IMR-90 (cell line): ENCODE measurements at regions not wholly inside any gene's neighbourhood (a gene's known extent, or its start where the extent isn't known, plus 50 kb on each side); places are given as distances from the start of the nearest gene placed in this dataset.

Source experiments
- ATAC-seq: fragments of 200-7000 bp; cut with Tn5 transposase; 2 replicates; pipeline ENCODE4 v1.9.1; 2020; ENCODE audit warnings: low read depth, mild to moderate bottlenecking, moderate library complexity
- BruUV-seq: library from RNA; stranded (reverse); fragments of 400-500 nt; replicated peaks from 2 replicates; lab custom pipeline; 2021; lab: Mats Ljungman, UMichigan
- CTCF ChIA-PET: fragments of 300-600 bp; formaldehyde crosslinking; extraction: SDS; loops from one replicate; lab custom pipeline; 2021; ENCODE audit warnings: antibody characterized with exemption; lab: Yijun Ruan, JAX
- POLR2A ChIA-PET: fragments of 300-600 bp; sonication (Branson Sonifier 250); formaldehyde crosslinking; loops from one replicate; lab custom pipeline; 2022; ENCODE audit warnings: antibody characterized with exemption; ENCODE audit not compliant: unreplicated experiment; lab: Charles Lee
- DNase-seq: peaks from one replicate; pipeline ENCODE4 v3.0.0; 2013
- H2AFZ ChIP-seq: replicated peaks from 2 replicates; pipeline ENCODE3; 2013; ENCODE audit warnings: low read length, mild to moderate bottlenecking; ENCODE audit not compliant: poor library complexity
- H2AK5ac ChIP-seq: 2 replicates; pipeline ENCODE4 v1.6.1; 2013; ENCODE audit warnings: low read depth, low read length, inconsistent platforms
- H2AK9ac ChIP-seq: replicated peaks from 2 replicates; pipeline ENCODE3; 2013; ENCODE audit warnings: mild to moderate bottlenecking, low read depth, low read length, moderate library complexity; ENCODE audit not compliant: poor library complexity
- H2BK120ac ChIP-seq: 2 replicates; pipeline ENCODE4 v1.6.1; 2013; ENCODE audit warnings: low read depth, low read length, inconsistent platforms
- H2BK15ac ChIP-seq: 3 replicates; pipeline ENCODE4 v1.6.1; 2013; ENCODE audit warnings: low read depth, low read length, inconsistent platforms
- H2BK20ac ChIP-seq: 2 replicates; pipeline ENCODE4 v1.6.1; 2013; ENCODE audit warnings: low read depth, mild to moderate bottlenecking, inconsistent platforms, low read length, moderate library complexity
- H2BK5ac ChIP-seq: 2 replicates; pipeline ENCODE4 v1.6.1; 2013; ENCODE audit warnings: mild to moderate bottlenecking, low read depth, low read length, inconsistent platforms; ENCODE audit not compliant: poor library complexity, severe bottlenecking
- H3K14ac ChIP-seq: replicated peaks from 2 replicates; pipeline ENCODE4 v1.6.1; 2013; ENCODE audit warnings: low read depth, low read length, inconsistent platforms
- H3K18ac ChIP-seq: 2 replicates; pipeline ENCODE4 v1.6.1; 2013; ENCODE audit warnings: low read depth, low read length, control low read depth
- H3K23ac ChIP-seq: 2 replicates; pipeline ENCODE4 v1.6.1; 2013; ENCODE audit warnings: low read depth, low read length, inconsistent platforms
- H3K27ac ChIP-seq: 2 replicates; pipeline ENCODE4 v1.5.1; 2013; ENCODE audit warnings: mild to moderate bottlenecking, control low read depth, low read length; ENCODE audit not compliant: insufficient read depth
- H3K27me3 ChIP-seq: 2 replicates; pipeline ENCODE4 v1.6.1; 2013; ENCODE audit warnings: low read length; ENCODE audit not compliant: control insufficient read depth, insufficient read depth
- H3K36me3 ChIP-seq: 2 replicates; pipeline ENCODE4 v1.6.1; 2013; ENCODE audit warnings: low read length, mixed read lengths; ENCODE audit not compliant: control insufficient read depth, insufficient read depth
- H3K4ac ChIP-seq: 2 replicates; pipeline ENCODE4 v1.6.1; 2013; ENCODE audit warnings: low read depth, low read length, inconsistent platforms
- H3K4me1 ChIP-seq: 2 replicates; pipeline ENCODE4 v1.6.1; 2013; ENCODE audit warnings: low read length, mixed read lengths; ENCODE audit not compliant: control insufficient read depth, insufficient read depth
- H3K4me2 ChIP-seq: 2 replicates; pipeline ENCODE4 v1.6.1; 2013; ENCODE audit warnings: low read depth, mild to moderate bottlenecking, control low read depth, low read length, moderate library complexity
- H3K4me3 ChIP-seq: 2 replicates; pipeline ENCODE4 v1.5.1; 2013; ENCODE audit warnings: low read depth, mild to moderate bottlenecking, control low read depth, low read length, moderate library complexity; ENCODE audit not compliant: insufficient read depth
- H3K56ac ChIP-seq: 2 replicates; pipeline ENCODE4 v1.6.1; 2013; ENCODE audit warnings: low read length, inconsistent platforms; ENCODE audit not compliant: insufficient read depth; ENCODE audit errors: extremely low read depth
- H3K79me1 ChIP-seq, 2 experiments: 2 replicates each; pipeline ENCODE4 v1.6.1; 2013; ENCODE audit warnings: low read length in 2 of 2, inconsistent platforms in 1 of 2, low read depth in 1 of 2
- H3K9ac ChIP-seq: 2 replicates; pipeline ENCODE4 v1.6.1; 2013; ENCODE audit warnings: low read depth, low read length, control low read depth
- H3K9me1 ChIP-seq: 2 replicates; pipeline ENCODE4 v1.6.1; 2013; ENCODE audit warnings: low read length, inconsistent platforms; ENCODE audit not compliant: insufficient read depth
- H3K9me3 ChIP-seq: 2 replicates; pipeline ENCODE4 v1.6.1; 2013; ENCODE audit warnings: low read length; ENCODE audit not compliant: control insufficient read depth, insufficient read depth
- H4K20me1 ChIP-seq: 2 replicates; pipeline ENCODE4 v1.6.1; 2013; ENCODE audit warnings: low read length, inconsistent platforms; ENCODE audit not compliant: insufficient read depth
- H4K5ac ChIP-seq: 2 replicates; pipeline ENCODE4 v1.6.1; 2013; ENCODE audit warnings: mild to moderate bottlenecking, low read depth, low read length, control low read depth
- H4K8ac ChIP-seq, 2 experiments: 2 replicates each; pipeline ENCODE4 v1.6.1; 2013; ENCODE audit warnings: low read depth in 2 of 2, low read length in 2 of 2, control low read depth in 1 of 2, inconsistent platforms in 1 of 2
- H4K91ac ChIP-seq: 2 replicates; pipeline ENCODE4 v1.6.1; 2013; ENCODE audit warnings: low read depth, low read length, inconsistent platforms; ENCODE audit not compliant: insufficient read depth
- BHLHE40 ChIP-seq: fragments of 150-350 bp; IDR thresholded peaks from 2 replicates; pipeline ENCODE4 v1.6.1; 2016; ENCODE audit warnings: mild to moderate bottlenecking, low read depth, low read length
- CEBPB ChIP-seq: IDR thresholded peaks from 2 replicates; pipeline ENCODE4 v1.6.1; 2012; ENCODE audit warnings: low read depth, low read length, improper control_type of control experiment
- CHD1 ChIP-seq: IDR thresholded peaks from 2 replicates; pipeline ENCODE4 v1.6.1; 2012; ENCODE audit warnings: low read depth, low read length, improper control_type of control experiment
- FOS ChIP-seq: fragments of 150-350 bp; IDR thresholded peaks from 2 replicates; pipeline ENCODE4 v1.6.1; 2016; ENCODE audit warnings: low read depth, low read length
- MAFK ChIP-seq: IDR thresholded peaks from 2 replicates; pipeline ENCODE4 v1.6.1; 2012; ENCODE audit warnings: low read depth, low read length, improper control_type of control experiment
- MAZ ChIP-seq: IDR thresholded peaks from 2 replicates; pipeline ENCODE4 v1.6.1; 2012; ENCODE audit warnings: low read depth, mild to moderate bottlenecking, low read length, improper control_type of control experiment, moderate library complexity, borderline replicate concordance
- MXI1 ChIP-seq: IDR thresholded peaks from 2 replicates; pipeline ENCODE4 v1.6.1; 2012; ENCODE audit warnings: low read depth, mild to moderate bottlenecking, low read length, moderate library complexity, borderline replicate concordance
- NFE2L2 ChIP-seq: fragments of 150-350 bp; IDR thresholded peaks from 2 replicates; pipeline ENCODE4 v1.6.1; 2016; ENCODE audit warnings: low read depth, mild to moderate bottlenecking, low read length
- POLR2A ChIP-seq: IDR thresholded peaks from 2 replicates; pipeline ENCODE4 v1.6.1; 2012; ENCODE audit warnings: mild to moderate bottlenecking, low read depth, low read length
- RAD21 ChIP-seq: IDR thresholded peaks from 2 replicates; pipeline ENCODE4 v1.6.1; 2012; ENCODE audit warnings: low read length, improper control_type of control experiment
- RCOR1 ChIP-seq: IDR thresholded peaks from 2 replicates; pipeline ENCODE4 v1.6.1; 2012; ENCODE audit warnings: mild to moderate bottlenecking, low read length, improper control_type of control experiment; ENCODE audit not compliant: insufficient replicate concordance
- RFX5 ChIP-seq: IDR thresholded peaks from 2 replicates; pipeline ENCODE4 v1.8.0; 2012; ENCODE audit warnings: low read depth, mild to moderate bottlenecking, low read length, moderate library complexity
- SMC3 ChIP-seq: fragments of 150-350 bp; IDR thresholded peaks from 2 replicates; pipeline ENCODE4 v1.6.1; 2016; ENCODE audit warnings: low read depth, mild to moderate bottlenecking, antibody characterized with exemption, low read length, moderate library complexity
- WGBS, 2 experiments: methylation state at CpG; one replicate each; pipeline versions ENCODE4 v1.1.5 to v1.1.7; 2013; ENCODE audit warnings: missing lambda C conversion rate in 2 of 2; ENCODE audit not compliant: insufficient read length in 1 of 2; ENCODE audit errors: extremely low coverage in 2 of 2; 5-methylcytosine and 5-hydroxymethylcytosine counted together
- dilution Hi-C: fragments of 300-500 bp; cut with HindIII; formaldehyde crosslinking; loops from one replicate; pipeline ENCODE4 v1.14.3; 2018; ENCODE audit warnings: low sequenced_read_pairs; ENCODE audit not compliant: unreplicated experiment
- in situ Hi-C: fragments of 300-500 bp; cut with MboI; formaldehyde crosslinking; loops from 3 replicates; pipeline ENCODE4 v1.14.3; 2019; ENCODE audit warnings: low sequenced_read_pairs, inconsistent platforms, mixed read lengths
- intact Hi-C: fragments of 100-400 bp; cut with micrococcal nuclease; formaldehyde crosslinking; loops from 2 replicates; pipeline ENCODE4 v1.10.0; 2022
- TF ChIP-seq, protein P1 (sequence below): fragments of 150-350 bp; IDR thresholded peaks from 2 replicates; pipeline ENCODE4 v1.6.1; 2017; ENCODE audit warnings: mild to moderate bottlenecking, antibody characterized with exemption, low read length, low read depth
- TF ChIP-seq, protein P2 (sequence below): fragments of 150-350 bp; IDR thresholded peaks from 2 replicates; pipeline ENCODE4 v1.6.1; 2016; ENCODE audit warnings: low read depth, mild to moderate bottlenecking, low read length, moderate library complexity, borderline replicate concordance
- TF ChIP-seq, protein P3 (sequence below): conservative IDR thresholded peaks from 2 replicates; pipeline ENCODE4 v1.5.1; 2012; ENCODE audit warnings: mild to moderate bottlenecking, low read depth, low read length, improper control_type of control experiment

DNA sequence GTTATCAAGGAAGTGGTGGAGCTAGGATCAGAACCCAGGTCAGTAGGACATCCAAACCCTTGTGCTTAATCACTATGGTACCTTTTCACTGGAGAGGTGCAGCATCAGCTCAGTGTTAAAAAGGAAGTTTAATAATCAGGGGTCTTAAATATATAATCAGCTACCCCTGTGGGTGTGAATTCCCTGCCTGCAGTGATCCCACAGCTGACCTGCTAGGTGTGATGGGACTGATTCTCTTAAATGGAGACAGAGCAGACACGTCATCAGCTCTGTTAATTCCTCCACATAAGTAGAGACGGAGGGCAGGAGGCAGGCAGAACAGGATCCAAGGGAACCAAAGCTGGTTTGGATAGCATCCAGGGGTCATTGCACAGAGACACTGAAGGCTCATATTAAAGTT, 154.1 kb upstream of the CRBN start:
- DNase-seq (no peak), ATAC-seq (no peak)
- Histone ChIP-seq H2BK20ac (no peak overlapping the region), H3K4me1 (no peaks in the 10 kb centered on the region), H3K56ac (no peak overlapping the region), H2AFZ (no peak overlapping the region), H4K20me1 (no peaks in the 10 kb centered on the region), H3K18ac (no peak overlapping the region), H3K9me1 (no peaks in the 10 kb centered on the region), H3K79me1 (no peaks in the 10 kb centered on the region), H3K27me3 (no peaks in the 10 kb centered on the region), H4K8ac (no peak overlapping the region), H4K91ac (no peak overlapping the region), H3K4me3 (no peak overlapping the region), H2BK15ac (no peak overlapping the region), H3K4ac (no peak overlapping the region), H3K27ac (no peak overlapping the region), H3K9ac (no peak overlapping the region), H4K5ac (no peak overlapping the region), H3K36me3 (no peaks in the 10 kb centered on the region), H3K14ac (no peak overlapping the region), H2BK120ac (no peak overlapping the region), H2AK5ac (no peak overlapping the region), H2AK9ac (no peak overlapping the region), H3K4me2 (no peak overlapping the region), H3K23ac (no peak overlapping the region), H3K9me3 (peaks cover 14% of the 10 kb centered on the region), H2BK5ac (no peak overlapping the region)
- BruUV-seq: no TSS peak
- in situ Hi-C loops (no loop called here), dilution Hi-C loops (no loop called here), intact Hi-C loops (no loop called here)
- POLR2A ChIA-PET: no interaction called here
- WGBS, 2 experiments: no CpG with 5 or more reads among the region's 2 CpGs
- CTCF ChIA-PET: no interaction called here
- TF ChIP-seq, protein P1, sequence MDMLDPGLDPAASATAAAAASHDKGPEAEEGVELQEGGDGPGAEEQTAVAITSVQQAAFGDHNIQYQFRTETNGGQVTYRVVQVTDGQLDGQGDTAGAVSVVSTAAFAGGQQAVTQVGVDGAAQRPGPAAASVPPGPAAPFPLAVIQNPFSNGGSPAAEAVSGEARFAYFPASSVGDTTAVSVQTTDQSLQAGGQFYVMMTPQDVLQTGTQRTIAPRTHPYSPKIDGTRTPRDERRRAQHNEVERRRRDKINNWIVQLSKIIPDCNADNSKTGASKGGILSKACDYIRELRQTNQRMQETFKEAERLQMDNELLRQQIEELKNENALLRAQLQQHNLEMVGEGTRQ: no peak
- TF ChIP-seq, protein P2, sequence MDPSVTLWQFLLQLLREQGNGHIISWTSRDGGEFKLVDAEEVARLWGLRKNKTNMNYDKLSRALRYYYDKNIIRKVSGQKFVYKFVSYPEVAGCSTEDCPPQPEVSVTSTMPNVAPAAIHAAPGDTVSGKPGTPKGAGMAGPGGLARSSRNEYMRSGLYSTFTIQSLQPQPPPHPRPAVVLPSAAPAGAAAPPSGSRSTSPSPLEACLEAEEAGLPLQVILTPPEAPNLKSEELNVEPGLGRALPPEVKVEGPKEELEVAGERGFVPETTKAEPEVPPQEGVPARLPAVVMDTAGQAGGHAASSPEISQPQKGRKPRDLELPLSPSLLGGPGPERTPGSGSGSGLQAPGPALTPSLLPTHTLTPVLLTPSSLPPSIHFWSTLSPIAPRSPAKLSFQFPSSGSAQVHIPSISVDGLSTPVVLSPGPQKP: no peak
- no peak for TF ChIP-seq MXI1
- no peak for TF ChIP-seq SMC3
- no peak for TF ChIP-seq CHD1
- TF ChIP-seq BHLHE40: no peak
- no peak for TF ChIP-seq FOS
- TF ChIP-seq RCOR1: no peak
- TF ChIP-seq, protein P3, sequence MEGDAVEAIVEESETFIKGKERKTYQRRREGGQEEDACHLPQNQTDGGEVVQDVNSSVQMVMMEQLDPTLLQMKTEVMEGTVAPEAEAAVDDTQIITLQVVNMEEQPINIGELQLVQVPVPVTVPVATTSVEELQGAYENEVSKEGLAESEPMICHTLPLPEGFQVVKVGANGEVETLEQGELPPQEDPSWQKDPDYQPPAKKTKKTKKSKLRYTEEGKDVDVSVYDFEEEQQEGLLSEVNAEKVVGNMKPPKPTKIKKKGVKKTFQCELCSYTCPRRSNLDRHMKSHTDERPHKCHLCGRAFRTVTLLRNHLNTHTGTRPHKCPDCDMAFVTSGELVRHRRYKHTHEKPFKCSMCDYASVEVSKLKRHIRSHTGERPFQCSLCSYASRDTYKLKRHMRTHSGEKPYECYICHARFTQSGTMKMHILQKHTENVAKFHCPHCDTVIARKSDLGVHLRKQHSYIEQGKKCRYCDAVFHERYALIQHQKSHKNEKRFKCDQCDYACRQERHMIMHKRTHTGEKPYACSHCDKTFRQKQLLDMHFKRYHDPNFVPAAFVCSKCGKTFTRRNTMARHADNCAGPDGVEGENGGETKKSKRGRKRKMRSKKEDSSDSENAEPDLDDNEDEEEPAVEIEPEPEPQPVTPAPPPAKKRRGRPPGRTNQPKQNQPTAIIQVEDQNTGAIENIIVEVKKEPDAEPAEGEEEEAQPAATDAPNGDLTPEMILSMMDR: no peak
- no peak for TF ChIP-seq MAZ
- no peak for TF ChIP-seq NFE2L2
- no peak for TF ChIP-seq MAFK
- TF ChIP-seq RFX5: no peak
- no peak for TF ChIP-seq POLR2A
- TF ChIP-seq RAD21: no peak
- TF ChIP-seq CEBPB: no peak
